LNCAP (cell line): ENCODE measurements at regions not wholly inside any gene's neighbourhood (a gene's known extent, or its start where the extent isn't known, plus 50 kb on each side); places are given as distances from the start of the nearest gene placed in this dataset.

Experiments
- CTCF ChIP-seq: fragments of 450-650 bp; IDR thresholded peaks from 2 replicates; pipeline ENCODE4 v1.5.1; 2017; ENCODE audit warnings: mild to moderate bottlenecking

DNA sequence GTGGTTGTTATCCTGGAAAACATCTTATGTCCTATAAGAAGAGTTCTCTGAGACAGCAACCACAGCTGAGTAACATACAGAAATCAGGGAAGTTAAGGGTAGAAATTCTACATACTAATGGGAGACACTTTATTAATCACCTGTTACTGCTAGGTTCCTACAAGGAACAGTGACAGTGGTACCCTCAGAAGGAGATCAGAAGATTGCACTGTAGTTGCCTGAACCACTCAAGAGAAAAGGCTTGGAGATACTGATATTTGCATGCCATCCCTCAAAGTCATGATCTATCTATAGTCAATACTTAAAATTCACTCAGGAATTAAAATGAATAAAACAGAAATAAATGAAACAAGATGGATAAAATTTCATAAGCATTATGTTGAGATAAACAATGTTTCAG lies 136.0 kb downstream of the LMLN start:
- no peak for TF ChIP-seq CTCF

- TF ChIP-seq CTCF = no peak
Measured at GRCh38 chr3:198097048-198097447, 137.0 kb downstream of the LMLN start.

GRCh38 chr3:198106265-198106664 lies 146.2 kb downstream of the LMLN start:
- TF ChIP-seq CTCF = no peak

- no peak for TF ChIP-seq CTCF
Measured at GRCh38 chr3:198107840-198108734, 148.1 kb downstream of the LMLN start.

- TF ChIP-seq CTCF = no peak
Measured at GRCh38 chr3:198109883-198110282, 149.9 kb downstream of the LMLN start.

- no peak for TF ChIP-seq CTCF
Measured at GRCh38 chr3:198112031-198112430, 152.0 kb downstream of the LMLN start.

DNA sequence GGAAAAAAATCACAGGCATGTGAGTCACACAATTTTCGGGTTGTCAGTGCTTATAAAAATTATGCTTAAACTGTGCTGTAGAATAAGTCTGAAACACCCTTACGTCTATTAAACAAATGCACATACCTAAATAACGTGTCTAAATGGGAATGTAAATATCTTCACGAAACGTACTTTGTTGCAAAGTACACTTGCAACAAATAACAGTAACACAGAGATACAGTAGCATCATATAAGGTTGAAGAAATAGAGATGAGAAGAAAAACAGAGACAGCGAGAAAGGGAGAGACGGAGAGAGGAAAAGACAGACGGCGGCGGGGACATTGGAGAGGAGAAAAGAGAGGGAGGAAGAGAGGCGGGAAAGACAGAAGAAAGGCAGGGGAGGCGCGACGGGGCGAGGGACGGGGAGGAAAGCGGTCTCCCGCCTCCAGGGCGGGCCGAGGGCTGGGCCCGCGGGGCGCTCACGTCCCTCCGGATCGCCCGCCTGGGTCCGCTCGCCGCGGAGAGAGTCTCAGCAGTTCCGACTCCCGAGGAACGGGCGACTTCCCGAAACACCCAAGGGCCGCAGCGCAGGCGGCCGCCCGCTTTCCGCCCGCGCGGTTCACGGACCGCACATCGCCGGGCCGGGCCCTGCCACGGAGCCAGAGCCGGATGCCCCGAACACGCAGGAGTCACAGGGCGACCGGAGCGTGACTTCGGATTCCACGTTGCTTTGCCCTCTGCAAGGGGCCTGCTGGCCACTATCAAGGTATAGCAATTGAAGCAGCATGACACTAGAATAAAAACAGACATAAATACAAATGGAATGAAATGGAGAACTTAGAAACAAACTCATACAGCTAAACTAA lies 153.4 kb downstream of the LMLN start:
- no peak for TF ChIP-seq CTCF
